SK-N-MC (cell line): ENCODE measurements at regions not wholly inside any gene's neighbourhood (a gene's known extent, or its start where the extent isn't known, plus 50 kb on each side); places are given as distances from the start of the nearest gene placed in this dataset.

Source experiments
- EZH2 ChIP-seq: fragments of 200-600 bp; sonication (generic); IDR thresholded peaks from one replicate; pipeline ENCODE4 v1.6.1; 2017; ENCODE audit warnings: antibody characterized with exemption
- POLR2AphosphoS5 ChIP-seq: IDR thresholded peaks from 2 replicates; pipeline ENCODE4 v1.6.1; 2012; ENCODE audit warnings: mild to moderate bottlenecking, low read depth, low read length, borderline replicate concordance

DNA sequence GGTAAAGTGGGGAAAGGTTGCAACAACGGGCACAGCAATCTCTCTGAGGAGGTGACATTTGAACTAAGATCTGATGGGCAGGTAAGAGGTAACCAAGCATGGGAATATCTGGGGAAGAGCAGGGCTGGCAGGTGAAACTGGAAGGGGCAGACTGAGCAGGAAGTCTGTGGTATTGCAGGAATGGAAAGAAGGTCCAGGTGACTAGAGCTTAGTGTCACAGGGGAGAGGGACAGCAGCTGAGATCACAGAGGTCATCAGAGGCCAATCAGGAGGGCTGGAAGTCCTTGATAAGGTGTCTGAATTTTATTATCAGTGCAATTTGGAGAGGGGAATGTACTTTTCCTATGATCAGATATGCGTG lies 73.3 kb upstream of the DHX40 start:
- TF ChIP-seq EZH2 (no peak), POLR2AphosphoS5 (no peak)
